Sigmoid colon (tissue), 4 donors: ENCODE measurements at regions not wholly inside any gene's neighbourhood (a gene's known extent, or its start where the extent isn't known, plus 50 kb on each side); places are given as distances from the start of the nearest gene placed in this dataset.

Experiments used
- CTCF ChIP-seq, 4 experiments: fragments of 450-650 bp in 3 of 4; fragments of 200-600 bp in 1 of 4; IDR thresholded peaks; one replicate each; pipeline ENCODE4 v1.5.1; 2016 to 2019; ENCODE audit warnings: antibody characterized with exemption in 4 of 4, mild to moderate bottlenecking in 3 of 4, moderate library complexity in 2 of 4
- EP300 ChIP-seq, 4 donors: sonication (generic); formaldehyde crosslinking; IDR thresholded peaks; one replicate each; pipeline ENCODE4 v1.6.1; 2017; ENCODE audit warnings: antibody characterized with exemption in 4 of 4
- POLR2A ChIP-seq, 2 donors: fragments of 450-650 bp; IDR thresholded peaks; one replicate each; pipeline ENCODE4 v1.6.1; 2016; ENCODE audit warnings: antibody characterized with exemption in 2 of 2, mild to moderate bottlenecking in 2 of 2, moderate library complexity in 2 of 2
- POLR2AphosphoS5 ChIP-seq, 4 donors: sonication (generic); formaldehyde crosslinking; IDR thresholded peaks; one replicate each; pipeline ENCODE4 v1.6.1; 2017; ENCODE audit warnings: antibody characterized with exemption in 4 of 4

- TF ChIP-seq CTCF (IDR thresholded peaks at IDR 0.05) = no peak
- TF ChIP-seq EP300 (IDR thresholded peaks at IDR 0.05) = no peak
- TF ChIP-seq POLR2AphosphoS5 (IDR thresholded peaks at IDR 0.05) = no peak
- TF ChIP-seq POLR2A (IDR thresholded peaks at IDR 0.05) = no peak
These were observed 116.0 kb upstream of the TMPRSS2 start for GRCh38 chr21:41623945-41624344.
